Osteocyte (in vitro differentiated cells): ENCODE measurements at regions not wholly inside any gene's neighbourhood (a gene's known extent, or its start where the extent isn't known, plus 50 kb on each side); places are given as distances from the start of the nearest gene placed in this dataset.
A peak's percentile ranks its signal among the peaks of the same experiment; 100 is the strongest.

Experiments
- DNase-seq: peaks from one replicate; pipeline ENCODE4 v3.0.0; 2021; ENCODE audit warnings: mixed read lengths; ENCODE audit not compliant: unreplicated experiment; ENCODE audit errors: extremely low spot score
- H3K27ac Mint-ChIP-seq: one replicate; pipeline ENCODE4 v1.8.0; 2021; ENCODE audit warnings: mild to moderate bottlenecking, mixed read lengths; ENCODE audit not compliant: unreplicated experiment
- H3K27me3 Mint-ChIP-seq: one replicate; pipeline ENCODE4 v1.8.0; 2021; ENCODE audit warnings: mixed read lengths; ENCODE audit not compliant: unreplicated experiment
- H3K36me3 Mint-ChIP-seq: one replicate; pipeline ENCODE4 v1.8.0; 2021; ENCODE audit warnings: mixed read lengths; ENCODE audit not compliant: unreplicated experiment
- H3K4me1 Mint-ChIP-seq: one replicate; pipeline ENCODE4 v1.8.0; 2021; ENCODE audit warnings: mixed read lengths; ENCODE audit not compliant: unreplicated experiment
- H3K4me3 Mint-ChIP-seq: one replicate; pipeline ENCODE4 v1.8.0; 2021; ENCODE audit warnings: mild to moderate bottlenecking, moderate library complexity, mixed read lengths; ENCODE audit not compliant: unreplicated experiment
- H3K9me3 Mint-ChIP-seq: one replicate; pipeline ENCODE4 v1.8.0; 2021; ENCODE audit warnings: mixed read lengths; ENCODE audit not compliant: unreplicated experiment
- TF ChIP-seq, protein P1 (sequence below): fragments of 200-600 bp; sonication (generic); IDR thresholded peaks from 2 replicates; pipeline ENCODE4 v1.5.0; 2021; ENCODE audit warnings: antibody characterized with exemption, mild to moderate bottlenecking, moderate library complexity

DNA sequence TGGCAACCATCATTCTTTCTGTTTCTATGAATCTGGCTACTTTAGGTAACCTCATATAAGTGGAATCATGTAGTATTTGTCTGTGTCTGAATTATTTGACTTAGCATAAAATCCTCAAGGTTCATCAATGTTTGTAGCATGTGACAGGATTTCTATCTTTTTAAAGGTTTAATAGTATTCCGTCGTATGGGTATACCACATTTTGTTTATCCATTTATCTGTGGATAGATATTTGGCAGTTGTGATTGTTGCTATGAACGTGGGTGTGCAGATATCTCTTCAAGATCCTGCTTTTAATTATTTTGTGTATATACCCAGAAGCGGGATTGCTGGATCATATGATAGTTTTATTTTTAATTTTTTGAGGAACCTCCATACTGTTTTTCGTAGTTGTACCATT is 421.7 kb downstream of the PCNX1 start:
- Mint-ChIP-seq H3K27me3 (no peaks in the 10 kb centered on the region), H3K27ac (no peak overlapping the region), H3K4me3 (no peak overlapping the region), H3K4me1 (peaks cover 41% of the 10 kb centered on the region), H3K9me3 (peaks cover 3% of the 10 kb centered on the region), H3K36me3 (peaks cover 15% of the 10 kb centered on the region)
- no peak for DNase-seq
- TF ChIP-seq, protein P1, sequence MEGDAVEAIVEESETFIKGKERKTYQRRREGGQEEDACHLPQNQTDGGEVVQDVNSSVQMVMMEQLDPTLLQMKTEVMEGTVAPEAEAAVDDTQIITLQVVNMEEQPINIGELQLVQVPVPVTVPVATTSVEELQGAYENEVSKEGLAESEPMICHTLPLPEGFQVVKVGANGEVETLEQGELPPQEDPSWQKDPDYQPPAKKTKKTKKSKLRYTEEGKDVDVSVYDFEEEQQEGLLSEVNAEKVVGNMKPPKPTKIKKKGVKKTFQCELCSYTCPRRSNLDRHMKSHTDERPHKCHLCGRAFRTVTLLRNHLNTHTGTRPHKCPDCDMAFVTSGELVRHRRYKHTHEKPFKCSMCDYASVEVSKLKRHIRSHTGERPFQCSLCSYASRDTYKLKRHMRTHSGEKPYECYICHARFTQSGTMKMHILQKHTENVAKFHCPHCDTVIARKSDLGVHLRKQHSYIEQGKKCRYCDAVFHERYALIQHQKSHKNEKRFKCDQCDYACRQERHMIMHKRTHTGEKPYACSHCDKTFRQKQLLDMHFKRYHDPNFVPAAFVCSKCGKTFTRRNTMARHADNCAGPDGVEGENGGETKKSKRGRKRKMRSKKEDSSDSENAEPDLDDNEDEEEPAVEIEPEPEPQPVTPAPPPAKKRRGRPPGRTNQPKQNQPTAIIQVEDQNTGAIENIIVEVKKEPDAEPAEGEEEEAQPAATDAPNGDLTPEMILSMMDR, result no peak

DNA sequence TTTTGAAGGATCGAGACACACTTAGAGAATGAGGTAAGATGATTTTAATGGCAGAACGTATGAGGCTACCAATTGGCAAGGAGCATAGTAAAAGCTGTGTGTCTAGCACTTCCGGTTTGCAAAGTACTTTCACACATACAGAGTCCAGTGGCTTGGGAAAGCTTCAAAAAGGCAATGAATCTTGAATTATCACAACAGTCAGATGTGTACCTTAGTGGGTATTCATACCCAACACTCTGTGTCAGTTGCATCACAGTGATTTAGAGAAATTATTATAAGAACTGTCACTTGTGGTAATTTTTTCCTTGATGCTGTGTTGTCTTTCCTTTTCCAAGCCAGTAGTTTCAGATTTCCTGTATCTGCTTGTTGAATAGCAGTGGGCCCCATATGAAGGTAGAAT is 424.1 kb downstream of the PCNX1 start:
- Mint-ChIP-seq H3K36me3 (peaks cover 15% of the 10 kb centered on the region), H3K9me3 (peaks cover 3% of the 10 kb centered on the region), H3K27ac (peak overlapping the region; percentile 18), H3K4me3 (no peak overlapping the region), H3K27me3 (no peaks in the 10 kb centered on the region), H3K4me1 (peaks cover 24% of the 10 kb centered on the region)
- no peak for DNase-seq
- TF ChIP-seq, protein P1, result no peak

DNA sequence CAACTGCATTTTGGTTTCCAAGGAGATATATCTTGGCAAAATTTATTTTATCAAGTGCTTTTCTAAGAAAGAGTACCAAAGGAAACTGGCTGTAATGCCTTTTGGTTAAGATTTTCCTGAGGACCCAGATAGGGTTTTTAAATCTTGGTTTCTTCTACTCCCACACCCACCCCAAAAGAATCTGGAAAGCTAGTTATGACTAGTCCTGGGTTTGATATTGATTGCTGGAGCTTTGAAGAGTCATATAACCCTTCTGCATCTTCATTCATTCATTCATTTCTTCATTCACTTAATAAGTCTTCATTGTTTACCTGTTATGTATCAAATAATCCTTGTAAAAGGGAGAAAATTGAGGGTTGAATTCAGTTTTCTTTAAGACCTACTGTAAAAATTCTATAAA is 425.2 kb downstream of the PCNX1 start:
- H3K27ac Mint-ChIP-seq, result no peak overlapping the region
- H3K27me3 Mint-ChIP-seq, result no peaks in the 10 kb centered on the region
- no peak for DNase-seq
- H3K36me3 Mint-ChIP-seq, result peaks cover 15% of the 10 kb centered on the region
- no peak overlapping the region for H3K4me3 Mint-ChIP-seq
- TF ChIP-seq, protein P1, result no peak
- H3K9me3 Mint-ChIP-seq, result peaks cover 3% of the 10 kb centered on the region
- peaks cover 23% of the 10 kb centered on the region for H3K4me1 Mint-ChIP-seq

DNA sequence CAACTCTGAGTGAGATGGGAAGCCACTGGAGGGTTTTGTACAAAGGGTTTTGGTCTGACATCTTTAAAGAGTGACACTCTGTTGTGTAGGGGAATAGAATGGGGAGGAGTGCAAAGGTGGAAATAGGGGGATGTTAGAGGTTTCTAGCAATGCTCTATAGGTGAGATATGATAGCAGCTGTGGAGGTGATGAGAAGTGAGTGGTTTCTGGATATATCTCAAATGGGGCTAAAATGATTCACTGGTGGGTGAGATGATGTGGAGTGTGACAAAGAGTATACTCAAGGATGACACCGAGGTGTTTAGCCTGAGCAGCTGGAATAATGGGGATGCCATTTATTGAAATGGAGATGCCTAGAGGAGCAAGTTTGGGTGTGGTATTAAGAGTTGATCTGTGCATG is 426.4 kb downstream of the PCNX1 start:
- peaks cover 13% of the 10 kb centered on the region for H3K4me1 Mint-ChIP-seq
- TF ChIP-seq, protein P1, result no peak
- H3K4me3 Mint-ChIP-seq, result no peak overlapping the region
- H3K27ac Mint-ChIP-seq, result no peak overlapping the region
- H3K27me3 Mint-ChIP-seq, result no peaks in the 10 kb centered on the region
- peaks cover 3% of the 10 kb centered on the region for H3K9me3 Mint-ChIP-seq
- peaks cover 12% of the 10 kb centered on the region for H3K36me3 Mint-ChIP-seq
- DNase-seq, result no peak

DNA sequence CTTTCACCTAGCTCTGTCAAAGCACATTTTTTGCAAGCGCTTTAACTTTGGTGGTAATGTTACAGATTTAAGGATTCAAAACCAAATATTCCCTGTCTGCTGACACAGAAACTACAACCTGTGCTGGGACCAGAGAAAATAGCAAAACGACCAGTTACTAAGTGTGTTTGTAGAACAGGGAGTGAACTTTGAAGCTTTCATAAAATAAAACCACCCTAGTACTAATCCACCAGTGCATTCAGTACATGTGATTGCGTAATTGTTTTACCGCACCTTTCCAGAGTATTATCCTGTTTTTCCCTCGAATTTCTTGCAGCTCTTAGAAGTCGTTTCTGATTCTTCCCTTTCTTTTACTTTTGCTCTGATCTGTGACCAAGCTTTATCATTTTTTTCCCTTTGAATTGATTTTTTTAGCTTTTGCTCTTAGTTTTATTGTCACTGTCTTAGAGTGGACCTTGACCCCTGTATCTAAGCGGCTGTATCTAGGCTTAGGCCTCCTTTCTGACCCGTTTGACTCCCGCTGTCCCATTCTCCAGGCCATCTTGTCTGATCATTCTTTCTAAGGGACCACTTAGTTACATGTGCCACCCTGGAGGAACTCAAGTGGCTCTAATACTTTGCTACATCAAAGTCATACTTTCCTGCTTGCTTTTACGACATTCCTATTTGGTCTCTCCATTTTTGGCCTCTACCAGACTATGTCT is 429.4 kb downstream of the PCNX1 start:
- Mint-ChIP-seq H3K4me3 (no peak overlapping the region), H3K27ac (no peak overlapping the region), H3K4me1 (peaks cover 12% of the 10 kb centered on the region), H3K36me3 (peaks cover 7% of the 10 kb centered on the region), H3K9me3 (no peaks in the 10 kb centered on the region), H3K27me3 (no peaks in the 10 kb centered on the region)
- TF ChIP-seq, protein P1, result no peak
- no peak for DNase-seq
